ENCODE measurements at regions not wholly inside any gene's neighbourhood (a gene's known extent, or its start where the extent isn't known, plus 50 kb on each side); places are given as distances from the start of the nearest gene placed in this dataset.
"Not testable (repeated sequence)": the region's sequence is repeated elsewhere in the genome, so short reads cannot be mapped to it uniquely, and the experiment has no call there.

DNA sequence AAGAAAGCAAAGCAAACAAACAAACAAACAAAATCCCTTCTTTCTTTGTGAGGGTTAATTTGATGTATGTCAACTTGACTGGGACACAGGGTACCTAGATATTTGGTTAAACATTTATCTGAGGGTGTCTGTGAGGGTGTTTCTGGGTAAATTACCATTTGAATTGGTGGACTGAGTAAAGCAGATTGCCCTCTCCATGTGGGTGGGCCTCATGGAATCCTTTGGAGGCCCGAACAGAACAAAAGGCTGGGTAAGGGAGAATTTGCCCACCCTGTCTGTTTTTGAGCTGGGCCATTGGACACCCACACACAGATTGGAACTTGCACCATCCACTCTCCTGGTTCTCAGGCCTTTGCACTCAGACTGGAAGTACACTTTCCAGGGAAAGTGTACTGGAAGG, 628.8 kb upstream of the CITED2 start:
- in situ Hi-C loops (cut with MboI; ENCODE audit: low sequenced_read_pairs): no loop called here

DNA sequence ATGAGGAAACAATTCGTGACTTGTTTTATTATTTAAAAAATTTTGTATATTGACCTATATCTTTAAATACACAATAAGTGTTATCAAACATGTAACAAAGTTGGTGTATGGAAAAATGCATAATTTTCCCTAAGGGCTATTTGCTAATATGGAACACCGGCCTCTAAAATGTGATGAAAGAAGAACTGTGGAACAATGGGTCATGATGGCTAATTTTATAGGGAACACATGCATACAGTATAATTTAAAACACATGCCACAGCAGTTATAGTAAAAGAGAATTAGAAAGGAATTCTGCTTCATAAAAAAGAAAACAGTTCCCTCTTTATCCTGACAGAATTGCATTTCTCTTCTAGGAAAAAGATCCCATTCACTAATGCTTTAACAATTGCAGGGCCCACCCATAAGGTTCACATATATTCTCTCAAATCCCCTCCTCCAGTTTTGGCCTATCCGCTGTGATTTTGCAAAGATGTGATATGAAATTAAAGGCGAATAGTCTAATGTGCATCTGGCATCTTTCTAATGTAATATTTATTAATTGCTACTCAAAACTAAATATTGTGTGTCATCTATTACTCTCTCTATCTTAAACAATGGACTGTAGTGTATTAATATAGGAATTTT, 628.1 kb upstream of the CITED2 start:
- in situ Hi-C loops (cut with MboI; ENCODE audit: low sequenced_read_pairs): no loop called here

GRCh38 chr6:140001821-140002341, 627.4 kb upstream of the CITED2 start:
- in situ Hi-C loops (cut with MboI; ENCODE audit: low sequenced_read_pairs): no loop called here

DNA sequence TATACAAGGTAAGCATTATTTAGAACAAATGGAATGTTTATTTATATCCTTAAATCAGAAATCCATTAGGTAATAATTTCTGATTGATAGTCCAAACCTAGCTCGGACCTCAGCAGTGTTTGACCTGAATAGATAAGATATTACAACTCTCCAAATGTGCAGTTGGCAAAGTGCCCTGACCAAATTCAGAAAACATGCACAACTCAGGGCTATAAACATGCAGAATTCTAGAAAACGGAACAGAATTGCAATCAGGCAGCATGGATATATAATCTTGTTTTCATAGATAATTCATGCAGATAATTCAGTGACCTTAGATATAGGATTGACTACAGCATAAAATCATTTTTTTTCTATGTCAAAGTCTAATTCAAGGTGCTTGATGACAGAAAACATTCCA, 626.6 kb upstream of the CITED2 start:
- in situ Hi-C loops (cut with MboI; ENCODE audit: low sequenced_read_pairs): no loop called here

- in situ Hi-C loops (cut with MboI; ENCODE audit: low sequenced_read_pairs): not testable (repeated sequence)
These were observed 625.2 kb upstream of the CITED2 start for GRCh38 chr6:139999661-140000060.

- in situ Hi-C loops (cut with MboI; ENCODE audit: low sequenced_read_pairs): not testable (repeated sequence)
These were observed 624.0 kb upstream of the CITED2 start for GRCh38 chr6:139998478-139998877.

- in situ Hi-C loops (cut with MboI; ENCODE audit: low sequenced_read_pairs): no loop called here
These were observed 621.9 kb upstream of the CITED2 start for GRCh38 chr6:139996253-139996834.

DNA sequence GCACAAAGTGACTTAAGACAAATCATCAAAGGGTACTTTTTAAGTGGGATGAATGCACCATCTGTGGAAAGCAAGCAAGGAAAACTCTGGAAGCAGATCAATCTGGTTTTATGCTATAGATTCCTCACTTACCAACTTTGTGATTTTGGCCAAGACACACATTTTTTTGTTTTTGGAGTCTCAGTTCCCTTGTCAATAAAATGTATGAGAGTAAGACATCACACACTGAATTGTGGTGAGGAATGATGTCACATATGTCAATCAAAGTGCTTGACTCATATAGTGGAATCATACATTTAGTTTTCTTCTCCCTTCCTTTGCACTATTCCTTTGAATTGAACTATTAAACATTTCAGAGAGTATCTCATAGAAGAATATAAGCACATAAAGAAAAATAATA, 620.5 kb upstream of the CITED2 start:
- in situ Hi-C loops (cut with MboI; ENCODE audit: low sequenced_read_pairs): no loop called here

DNA sequence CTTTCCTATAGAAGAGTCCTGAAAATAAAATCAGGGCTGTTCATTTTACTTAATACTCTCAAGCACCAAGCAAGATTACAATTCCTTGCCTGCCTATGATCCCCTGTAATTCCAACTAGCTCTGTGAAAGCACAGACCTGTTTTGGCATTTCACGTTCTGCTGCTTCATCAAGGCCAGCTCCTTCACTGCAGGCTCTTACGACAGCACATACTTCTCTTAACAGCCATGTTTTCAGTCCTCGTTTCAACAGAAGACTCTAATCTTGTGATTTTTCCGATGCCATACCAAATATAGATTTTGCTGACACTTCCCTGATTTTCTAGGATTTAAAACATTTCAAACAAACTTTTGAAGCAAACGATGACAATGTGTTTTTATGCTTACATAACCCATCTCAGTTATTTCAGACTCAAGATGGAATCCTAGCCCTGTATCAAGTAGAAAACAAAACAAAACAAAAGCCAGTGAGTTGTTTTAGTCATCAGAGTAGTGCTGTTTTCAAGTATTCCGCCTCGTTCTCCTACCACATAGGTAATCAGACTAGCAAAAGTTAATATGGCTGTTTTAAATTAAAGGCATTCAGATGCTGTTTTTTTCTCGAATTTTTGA, 616.5 kb upstream of the CITED2 start:
- in situ Hi-C loops (cut with MboI; ENCODE audit: low sequenced_read_pairs): no loop called here

DNA sequence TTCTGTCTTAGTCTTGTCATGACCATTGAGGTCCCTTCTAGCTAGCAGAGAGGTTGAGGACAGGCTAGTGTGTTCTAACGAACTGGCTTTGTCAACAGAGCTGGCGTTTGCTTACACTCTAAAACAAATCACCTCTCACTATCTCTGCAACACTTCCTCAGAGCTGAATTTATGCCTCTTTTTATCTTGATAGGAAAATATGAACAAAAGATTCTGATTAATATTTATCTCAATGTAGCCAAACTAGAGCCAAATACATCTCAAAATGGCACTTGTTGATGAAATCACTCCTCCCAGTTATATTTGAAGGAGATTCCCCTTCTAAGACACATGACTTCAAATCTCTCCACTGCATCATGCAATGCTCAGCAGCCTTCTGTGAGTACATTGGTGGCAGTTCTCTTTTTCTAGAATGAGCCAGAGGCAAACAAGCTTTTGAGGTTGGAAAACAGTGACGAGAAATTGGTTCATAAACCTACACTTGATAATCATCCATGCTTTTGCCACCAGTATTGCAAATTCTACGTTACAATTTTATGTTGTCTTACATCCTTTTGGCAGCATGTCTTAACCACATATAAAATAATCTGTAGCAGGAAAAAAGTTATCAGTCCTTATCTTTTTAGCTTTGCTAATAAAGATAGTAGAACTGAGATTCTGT, 615.7 kb upstream of the CITED2 start:
- in situ Hi-C loops (cut with MboI; ENCODE audit: low sequenced_read_pairs): no loop called here

DNA sequence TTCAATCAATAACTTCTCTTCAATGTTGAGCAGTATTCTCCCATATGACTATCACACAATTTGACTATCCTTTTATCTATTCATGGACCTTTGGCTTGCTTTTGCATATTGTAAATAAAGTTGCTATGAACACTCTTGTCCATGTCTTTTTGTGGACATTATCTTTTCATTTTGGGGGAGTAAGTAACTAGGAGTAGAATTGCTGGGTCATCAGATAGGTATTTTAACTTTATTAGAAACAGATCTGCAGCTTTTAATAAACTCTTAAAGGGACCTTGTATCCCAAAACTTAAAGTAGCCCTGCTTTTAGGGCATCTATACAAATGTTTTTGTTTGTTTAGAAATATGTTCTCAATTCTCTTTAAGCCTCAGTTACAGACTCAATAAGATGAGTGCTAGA, 614.2 kb upstream of the CITED2 start:
- in situ Hi-C loops (cut with MboI; ENCODE audit: low sequenced_read_pairs): no loop called here

DNA sequence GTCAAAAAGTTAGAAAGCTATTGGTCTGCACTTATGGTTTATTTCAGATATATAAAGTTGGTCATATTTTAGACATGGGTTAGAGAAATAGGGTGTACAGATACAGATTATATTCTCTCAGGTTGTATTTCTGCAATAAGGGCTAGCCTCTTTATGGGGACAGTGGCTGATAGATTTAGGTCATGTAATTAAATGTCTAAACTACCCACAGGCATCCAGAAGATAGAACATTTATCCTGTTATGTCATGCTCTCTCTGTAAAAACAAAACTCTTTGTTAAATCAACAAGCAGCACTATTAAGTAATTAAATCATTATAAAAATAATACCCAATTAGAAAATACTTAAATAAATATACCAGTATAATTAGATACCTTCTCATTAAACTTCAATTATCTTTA, 612.6 kb upstream of the CITED2 start:
- in situ Hi-C loops (cut with MboI; ENCODE audit: low sequenced_read_pairs): no loop called here

GRCh38 chr6:139985236-139985815, 610.9 kb upstream of the CITED2 start:
- in situ Hi-C loops (cut with MboI; ENCODE audit: low sequenced_read_pairs): no loop called here

GRCh38 chr6:139984317-139984716, 609.9 kb upstream of the CITED2 start:
- in situ Hi-C loops (cut with MboI; ENCODE audit: low sequenced_read_pairs): no loop called here

GRCh38 chr6:139983555-139984276, 609.3 kb upstream of the CITED2 start:
- in situ Hi-C loops (cut with MboI; ENCODE audit: low sequenced_read_pairs): no loop called here

DNA sequence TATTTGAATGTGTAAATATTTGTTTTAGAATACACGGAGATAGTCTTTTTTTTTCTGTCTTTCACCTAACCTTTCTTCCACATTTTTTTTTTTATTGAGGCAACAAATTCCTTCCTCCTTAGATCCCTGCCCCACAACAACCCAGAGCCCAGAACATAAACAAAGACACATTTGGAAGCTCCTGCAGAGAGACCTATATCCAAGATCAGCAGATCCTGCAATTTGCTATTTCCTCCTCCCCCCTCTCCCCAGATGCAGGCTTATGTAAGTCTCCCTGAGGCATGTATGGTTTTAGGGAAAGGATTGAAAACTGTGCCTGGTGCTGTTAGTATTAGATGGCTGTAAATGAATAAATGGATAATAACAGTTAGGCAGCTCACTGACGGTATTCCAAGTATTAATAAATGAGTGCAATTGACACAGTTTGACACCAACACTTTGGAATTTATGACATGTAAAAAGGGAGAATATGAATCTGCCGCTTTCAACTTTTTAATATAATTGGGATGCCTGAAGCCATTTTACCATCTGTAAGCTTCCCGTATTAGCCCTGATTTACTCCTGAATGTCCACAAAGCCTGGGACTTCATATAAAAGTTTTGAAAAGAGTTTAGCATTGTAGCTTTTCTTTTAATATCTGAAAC, 608.3 kb upstream of the CITED2 start:
- in situ Hi-C loops (cut with MboI; ENCODE audit: low sequenced_read_pairs): no loop called here

- in situ Hi-C loops (cut with MboI; ENCODE audit: low sequenced_read_pairs): no loop called here
These were observed 607.7 kb upstream of the CITED2 start for GRCh38 chr6:139982195-139982594.

GRCh38 chr6:139981768-139982181, 607.3 kb upstream of the CITED2 start:
- in situ Hi-C loops (cut with MboI; ENCODE audit: low sequenced_read_pairs): no loop called here

- in situ Hi-C loops (cut with MboI; ENCODE audit: low sequenced_read_pairs): no loop called here
These were observed 606.7 kb upstream of the CITED2 start for GRCh38 chr6:139981066-139981624.

DNA sequence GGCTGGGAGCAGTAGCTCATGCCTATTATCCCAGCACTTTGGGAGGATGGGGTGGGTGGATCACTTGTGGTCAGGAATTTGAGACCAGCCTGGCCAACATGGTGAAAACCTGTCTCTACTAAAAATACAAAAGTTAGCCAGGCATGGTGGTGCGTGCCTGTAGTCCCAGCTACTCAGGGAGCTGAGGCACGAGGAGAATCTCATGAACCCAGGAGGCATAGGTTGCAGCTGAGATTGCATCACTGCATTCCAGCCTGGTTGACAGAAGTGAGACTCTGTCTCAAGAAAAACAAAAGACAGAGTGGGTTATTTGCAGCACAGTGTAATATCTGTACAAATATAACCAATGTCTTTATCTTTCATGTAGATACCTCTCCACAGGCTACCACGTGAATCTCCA, 606.2 kb upstream of the CITED2 start:
- in situ Hi-C loops (cut with MboI; ENCODE audit: low sequenced_read_pairs): not testable (repeated sequence)

Measured in HL-60/S4 treated with retinoic acid at 250 ng/mL for 4 days and 3 days (cell line).